SK-N-SH (cell line): ENCODE measurements at regions not wholly inside any gene's neighbourhood (a gene's known extent, or its start where the extent isn't known, plus 50 kb on each side); places are given as distances from the start of the nearest gene placed in this dataset.

Experiments
- CTCF ChIA-PET: fragments of 300-600, 350-600 bp; formaldehyde crosslinking; extraction: SDS; loops from one replicate; lab custom pipeline; 2021; lab: Yijun Ruan, JAX
- POLR2A ChIA-PET: fragments of 350-600 bp; sonication (Branson Sonifier 250); formaldehyde crosslinking; extraction: SDS; loops from one replicate; lab custom pipeline; 2020; ENCODE audit warnings: antibody characterized with exemption, inconsistent platforms; lab: Yijun Ruan, JAX
- DNase-seq: peaks from one replicate; pipeline ENCODE4 v3.0.0; 2012
- H2AFZ ChIP-seq: fragments of 200-600 bp; sonication (generic); 2 replicates; pipeline ENCODE4 v1.8.1; 2016; ENCODE audit warnings: antibody characterized with exemption, mild to moderate bottlenecking, low read depth
- H3F3A ChIP-seq: fragments of 200-600 bp; sonication (generic); replicated peaks from 2 replicates; pipeline ENCODE3; 2016; ENCODE audit warnings: antibody characterized with exemption, mild to moderate bottlenecking; ENCODE audit not compliant: insufficient read depth
- H3K27ac ChIP-seq, 2 experiments: fragments of 200-500 bp in 1 of 2; fragments of 200-600 bp in 1 of 2; sonication (Bioruptor generic) in 1 of 2; sonication (generic), shearing (Covaris generic) in 1 of 2; 2 replicates each; pipeline versions ENCODE4 v1.5.1 to v1.6.1; 2014 to 2016; ENCODE audit warnings: low read depth in 2 of 2, inconsistent platforms in 1 of 2, low read length in 1 of 2, mild to moderate bottlenecking in 1 of 2, mixed read lengths in 1 of 2
- H3K27me3 ChIP-seq: fragments of 200-600 bp; sonication (generic), shearing (Covaris generic); 2 replicates; pipeline ENCODE4 v1.6.1; 2016; ENCODE audit warnings: mixed run types; ENCODE audit not compliant: insufficient read depth
- H3K36me3 ChIP-seq, 2 experiments: fragments of 200-500 bp in 1 of 2; fragments of 200-600 bp in 1 of 2; sonication (Bioruptor generic) in 1 of 2; sonication (generic) in 1 of 2; replicated peaks in 1 of 2; 2 replicates each; pipeline versions ENCODE3 to v1.5.1; 2014 to 2016; ENCODE audit warnings: low read length in 1 of 2, mild to moderate bottlenecking in 1 of 2; ENCODE audit not compliant: insufficient read depth in 2 of 2, control insufficient read depth in 1 of 2
- H3K4me1 ChIP-seq, 2 experiments: fragments of 200-500 bp in 1 of 2; fragments of 200-600 bp in 1 of 2; sonication (Bioruptor generic) in 1 of 2; sonication (generic), shearing (Covaris generic) in 1 of 2; 2 replicates each; pipeline versions ENCODE4 v1.5.1 to v1.6.1; 2014 to 2016; ENCODE audit warnings: low read depth in 1 of 2, low read length in 1 of 2, mixed run types in 1 of 2; ENCODE audit not compliant: insufficient read depth in 2 of 2, control insufficient read depth in 1 of 2
- H3K4me2 ChIP-seq: fragments of 200-600 bp; sonication (generic), shearing (Covaris generic); 2 replicates; pipeline ENCODE4 v1.6.1; 2017; ENCODE audit warnings: mixed run types
- H3K4me3 ChIP-seq, 2 experiments: fragments of 200-500 bp in 1 of 2; fragments of 200-600 bp in 1 of 2; sonication (Bioruptor generic) in 1 of 2; sonication (generic), shearing (Covaris generic) in 1 of 2; 2 replicates each; pipeline versions ENCODE4 v1.5.1 to v1.8.1; 2014 to 2016; ENCODE audit warnings: low read depth in 2 of 2, inconsistent platforms in 1 of 2, low read length in 1 of 2, mild to moderate bottlenecking in 1 of 2, mixed read lengths in 1 of 2, moderate library complexity in 1 of 2
- H3K79me2 ChIP-seq: fragments of 200-600 bp; sonication (generic); 2 replicates; pipeline ENCODE4 v1.8.1; 2017; ENCODE audit warnings: mild to moderate bottlenecking; ENCODE audit not compliant: insufficient read depth
- H3K9ac ChIP-seq: fragments of 200-600 bp; sonication (generic); 2 replicates; pipeline ENCODE4 v1.6.1; 2017; ENCODE audit warnings: mixed run types
- H3K9me2 ChIP-seq: fragments of 200-600 bp; sonication (generic); 2 replicates; pipeline ENCODE4 v1.6.1; 2017; ENCODE audit warnings: mixed run types
- H3K9me3 ChIP-seq: fragments of 200-600 bp; sonication (generic); 2 replicates; pipeline ENCODE4 v1.6.1; 2017; ENCODE audit warnings: mixed run types, mild to moderate bottlenecking, moderate library complexity
- H4K20me1 ChIP-seq: fragments of 200-600 bp; sonication (generic); 2 replicates; pipeline ENCODE4 v1.6.1; 2017; ENCODE audit warnings: mild to moderate bottlenecking, mixed run types; ENCODE audit not compliant: insufficient read depth
- CTCF ChIP-seq: fragments of 200-600 bp; sonication (generic); IDR thresholded peaks from 2 replicates; pipeline ENCODE4 v1.6.1; 2017; ENCODE audit warnings: antibody characterized with exemption, mild to moderate bottlenecking, moderate library complexity
- ELF1 ChIP-seq: IDR thresholded peaks from 2 replicates; pipeline ENCODE4 v1.4.0; 2012
- EZH2phosphoT487 ChIP-seq: fragments of 200-600 bp; sonication (generic); IDR thresholded peaks from 2 replicates; pipeline ENCODE4 v1.6.1; 2017; ENCODE audit warnings: low read depth, mixed run types, mild to moderate bottlenecking, antibody characterized with exemption, moderate library complexity, borderline replicate concordance
- FOSL2 ChIP-seq: IDR thresholded peaks from 2 replicates; pipeline ENCODE4 v1.4.0; 2012; ENCODE audit warnings: low read depth, mild to moderate bottlenecking, moderate library complexity, borderline replicate concordance
- FOXJ3 ChIP-seq: sonication (generic); formaldehyde crosslinking; IDR thresholded peaks from 2 replicates; pipeline ENCODE4 v1.5.1; 2020; ENCODE audit warnings: mild to moderate bottlenecking, missing genetic modification reagents
- FOXM1 ChIP-seq: IDR thresholded peaks from 2 replicates; pipeline ENCODE4 v1.4.0; 2012; ENCODE audit warnings: low read depth, mild to moderate bottlenecking
- GABPA ChIP-seq: IDR thresholded peaks from 2 replicates; pipeline ENCODE4 v1.4.0; 2012; ENCODE audit warnings: low read depth, mild to moderate bottlenecking
- GATA2 ChIP-seq: sonication (generic); formaldehyde crosslinking; IDR thresholded peaks from 2 replicates; pipeline ENCODE4 v1.5.0; 2020; ENCODE audit warnings: mild to moderate bottlenecking, missing genetic modification reagents
- MEF2A ChIP-seq: IDR thresholded peaks from 2 replicates; pipeline ENCODE4 v1.4.0; 2012; ENCODE audit warnings: low read depth, borderline replicate concordance
- RAD21 ChIP-seq: IDR thresholded peaks from 2 replicates; pipeline ENCODE4 v1.6.1; 2012; ENCODE audit warnings: mild to moderate bottlenecking, low read length
- REST ChIP-seq: IDR thresholded peaks from 2 replicates; pipeline ENCODE4 v1.6.1; 2012; ENCODE audit warnings: mild to moderate bottlenecking, low read depth, low read length, moderate library complexity
- RXRA ChIP-seq: IDR thresholded peaks from 2 replicates; pipeline ENCODE4 v1.4.0; 2012; ENCODE audit warnings: low read depth, mild to moderate bottlenecking, borderline replicate concordance
- SIN3A ChIP-seq: IDR thresholded peaks from 2 replicates; pipeline ENCODE4 v1.6.1; 2012; ENCODE audit warnings: low read depth, mild to moderate bottlenecking, low read length, moderate library complexity, borderline replicate concordance
- SMC3 ChIP-seq: IDR thresholded peaks from 2 replicates; pipeline ENCODE4 v1.6.1; 2012; ENCODE audit warnings: low read depth, low read length, improper control_type of control experiment
- TAF1 ChIP-seq: IDR thresholded peaks from 2 replicates; pipeline ENCODE4 v1.6.1; 2012; ENCODE audit warnings: low read depth, mild to moderate bottlenecking, low read length, moderate library complexity, borderline replicate concordance
- YY1 ChIP-seq: IDR thresholded peaks from 2 replicates; pipeline ENCODE4 v1.4.0; 2012; ENCODE audit warnings: low read depth, mild to moderate bottlenecking
- WGBS: methylation state at CpG from one replicate; pipeline ENCODE4 v1.1.6; 2017; ENCODE audit warnings: low lambda C conversion rate; 5-methylcytosine and 5-hydroxymethylcytosine counted together
- TF ChIP-seq, protein P1 (sequence below): IDR thresholded peaks from 2 replicates; pipeline ENCODE4 v1.4.0; 2012; ENCODE audit warnings: low read depth

GRCh38 chr3:25294169-25294805 is 133.8 kb upstream of the RARB start:
- Histone ChIP-seq H3K4me2 (no peak overlapping the region), H3K9ac (no peak overlapping the region), H3F3A (no peaks in the 10 kb centered on the region), H3K27me3 (no peaks in the 10 kb centered on the region), H3K9me2 (no peaks in the 10 kb centered on the region), H3K4me1 (peaks cover 7 to 8% of the 10 kb centered on the region in 2 experiments; a peak in 2 of 4 replicates), H3K9me3 (no peaks in the 10 kb centered on the region), H3K79me2 (no peaks in the 10 kb centered on the region), H2AFZ (no peak overlapping the region), H3K36me3 (no peaks in the 10 kb centered on the region), H3K4me3 (no peak overlapping the region), H3K27ac (no peak overlapping the region; a peak in 1 of 4 replicates), H4K20me1 (no peaks in the 10 kb centered on the region)
- DNase-seq, result no peak
- TF ChIP-seq FOXM1 (no peak), FOSL2 (no peak), GATA2 (CRISPR knock-in tag) (no peak), CTCF (no peak), GABPA (no peak), YY1 (no peak), EZH2phosphoT487 (no peak), MEF2A (no peak)
- ChIA-PET CTCF (interaction anchor here (1.4 to 2.6 kb wide), 2 partner anchors 12 to 331 kb away, joined by 3 to 5 read pairs; no protein-coding TSS in a partner anchor), POLR2A (no interaction called here)
- 71% methylated on average over 6 of the region's 6 CpGs for WGBS

GRCh38 chr3:25297667-25298585 is 130.1 kb upstream of the RARB start:
- ChIA-PET CTCF (interaction anchor here (1.5 to 1.7 kb wide), 2 partner anchors 9 kb away, joined by 3 to 5 read pairs; no protein-coding TSS in a partner anchor), POLR2A (no interaction called here)

More at GRCh38 chr3:25297667-25298585, 130.1 kb upstream of the RARB start:
- Histone ChIP-seq H3K9me3 (no peaks in the 10 kb centered on the region), H3K27me3 (no peaks in the 10 kb centered on the region), H3K4me2 (no peak overlapping the region), H2AFZ (no peak overlapping the region), H3K9ac (no peak overlapping the region), H3K36me3 (no peaks in the 10 kb centered on the region), H4K20me1 (no peaks in the 10 kb centered on the region), H3F3A (no peaks in the 10 kb centered on the region), H3K4me1 (peaks cover 6 to 8% of the 10 kb centered on the region in 2 experiments; a peak in 2 of 4 replicates), H3K27ac (no peak overlapping the region), H3K79me2 (no peaks in the 10 kb centered on the region), H3K9me2 (no peaks in the 10 kb centered on the region), H3K4me3 (no peak overlapping the region)
- TF ChIP-seq, protein P1, sequence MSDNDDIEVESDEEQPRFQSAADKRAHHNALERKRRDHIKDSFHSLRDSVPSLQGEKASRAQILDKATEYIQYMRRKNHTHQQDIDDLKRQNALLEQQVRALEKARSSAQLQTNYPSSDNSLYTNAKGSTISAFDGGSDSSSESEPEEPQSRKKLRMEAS, result no peak
- TF ChIP-seq YY1 (no peak), SIN3A (no peak), SMC3 (no peak), ELF1 (no peak), REST (no peak), TAF1 (no peak), RAD21 (no peak), EZH2phosphoT487 (no peak), RXRA (no peak), FOXJ3 (CRISPR knock-in tag) (no peak)
- 62% methylated on average over 9 of the region's 9 CpGs for WGBS
- no peak for DNase-seq
